HG03159 (cell line): ENCODE measurements at regions not wholly inside any gene's neighbourhood (a gene's known extent, or its start where the extent isn't known, plus 50 kb on each side); places are given as distances from the start of the nearest gene placed in this dataset.
A peak's percentile ranks its signal among the peaks of the same experiment; 100 is the strongest.

Experiments used
- ATAC-seq: cut with Tn5 transposase; IDR thresholded peaks from one replicate; pipeline ENCODE4 v1.9.1; 2021; ENCODE audit warnings: mild to moderate bottlenecking, moderate library complexity; ENCODE audit not compliant: unreplicated experiment

DNA sequence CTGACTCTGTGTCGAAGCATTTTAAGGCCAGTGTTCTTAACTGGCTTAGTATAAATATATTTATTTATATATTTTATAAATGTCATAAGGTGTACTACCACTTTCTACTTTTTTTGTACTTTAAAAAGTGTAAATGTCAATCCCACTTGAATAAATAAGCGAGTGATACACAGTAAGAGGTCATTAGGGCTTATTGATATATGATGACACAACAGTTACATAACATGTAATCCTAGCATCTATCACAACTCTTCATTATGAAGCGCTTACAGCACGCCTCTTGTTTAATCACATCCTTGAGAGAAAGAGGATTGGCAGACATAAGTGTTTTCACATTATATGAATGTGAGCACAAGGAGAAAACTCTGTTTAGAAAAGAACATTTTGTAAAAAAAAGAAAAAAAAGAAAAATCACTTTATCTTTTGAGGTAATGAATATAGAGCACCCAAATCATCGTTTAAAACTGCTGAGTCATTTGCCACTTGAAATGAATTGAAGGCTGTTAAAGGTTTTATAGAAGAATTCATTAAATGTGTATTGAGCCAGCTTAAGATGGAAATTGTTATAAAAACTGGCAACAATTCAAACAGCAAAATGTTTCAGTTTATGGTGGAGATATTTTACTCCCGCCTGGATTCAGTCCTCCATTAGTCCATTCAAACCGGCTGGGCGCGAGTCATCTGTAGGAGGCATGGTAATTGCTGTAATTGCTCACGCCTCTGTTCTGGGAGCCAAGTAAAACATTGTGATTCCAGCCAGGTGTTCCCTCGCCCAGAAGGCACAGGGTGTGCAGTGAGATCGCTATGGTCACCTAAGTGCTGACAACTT, 627.3 kb upstream of the KIRREL3 start:
- no peak for ATAC-seq

- no peak for ATAC-seq
These were observed 626.6 kb upstream of the KIRREL3 start for GRCh38 chr11:127627204-127627603.

GRCh38 chr11:127625402-127625801, 624.8 kb upstream of the KIRREL3 start:
- peak; percentile 52 for ATAC-seq

DNA sequence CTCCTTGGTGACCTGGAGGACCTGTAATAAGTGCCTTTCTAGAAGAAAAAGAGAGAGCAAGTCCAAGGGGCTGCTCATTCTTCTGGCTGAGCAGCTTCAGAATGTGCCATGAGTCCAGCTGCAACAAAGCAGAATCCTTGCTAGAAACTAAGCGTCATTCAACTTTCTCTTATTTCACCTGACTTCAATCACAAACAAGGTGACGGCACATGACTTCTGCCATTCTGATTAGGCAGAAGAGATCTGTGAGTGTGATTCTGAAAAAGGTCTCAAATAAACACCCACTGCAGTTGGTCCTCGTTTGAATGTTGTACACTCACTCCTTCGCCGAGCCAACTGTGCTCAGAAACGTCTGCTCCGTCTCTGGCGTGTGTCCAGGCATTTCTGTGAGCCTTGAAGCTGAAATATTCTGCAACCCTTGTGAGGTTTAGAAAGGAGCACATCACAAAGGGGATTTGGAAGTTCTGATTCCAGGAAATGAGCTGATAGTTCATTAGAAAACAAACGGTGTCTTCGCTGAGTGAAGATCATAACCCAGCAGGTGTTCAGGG, 623.8 kb upstream of the KIRREL3 start:
- no peak for ATAC-seq

DNA sequence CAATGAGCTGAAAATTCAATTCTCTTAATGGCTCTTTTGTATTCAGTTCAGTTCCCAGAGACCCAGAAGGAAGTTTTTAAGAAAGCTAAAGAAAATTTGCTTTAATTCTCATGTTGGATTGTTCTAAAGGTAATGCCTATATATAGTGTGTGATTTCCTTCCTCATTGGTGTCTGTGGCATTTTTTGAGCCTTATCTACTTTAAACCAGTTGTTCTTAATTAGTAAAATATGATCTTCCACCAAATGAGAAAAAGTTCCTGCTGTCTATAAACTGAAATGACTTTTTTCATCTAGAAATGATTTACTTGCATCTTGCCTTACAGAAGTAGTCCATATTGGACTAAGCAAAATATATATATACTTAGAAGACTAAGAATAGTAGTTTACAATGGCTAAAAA, 622.1 kb upstream of the KIRREL3 start:
- no peak for ATAC-seq

DNA sequence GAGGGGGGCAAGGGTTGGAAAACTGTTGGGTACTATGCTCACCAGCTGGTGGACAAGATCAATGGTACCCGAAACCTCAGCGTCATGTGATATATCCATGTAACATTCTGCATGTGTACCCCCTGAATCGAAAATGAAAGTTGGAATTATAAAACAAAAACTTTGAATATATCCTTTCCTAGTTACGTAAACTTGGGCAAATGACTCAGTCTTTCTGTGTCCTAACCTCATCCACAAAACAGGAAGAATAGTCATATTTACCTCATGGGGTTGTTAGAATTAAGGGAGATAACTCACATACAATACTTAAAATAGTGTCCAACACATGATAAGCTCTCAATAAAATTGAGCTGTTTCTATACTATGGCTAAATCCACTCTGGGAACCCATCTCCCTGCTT, 620.1 kb upstream of the KIRREL3 start:
- no peak for ATAC-seq

DNA sequence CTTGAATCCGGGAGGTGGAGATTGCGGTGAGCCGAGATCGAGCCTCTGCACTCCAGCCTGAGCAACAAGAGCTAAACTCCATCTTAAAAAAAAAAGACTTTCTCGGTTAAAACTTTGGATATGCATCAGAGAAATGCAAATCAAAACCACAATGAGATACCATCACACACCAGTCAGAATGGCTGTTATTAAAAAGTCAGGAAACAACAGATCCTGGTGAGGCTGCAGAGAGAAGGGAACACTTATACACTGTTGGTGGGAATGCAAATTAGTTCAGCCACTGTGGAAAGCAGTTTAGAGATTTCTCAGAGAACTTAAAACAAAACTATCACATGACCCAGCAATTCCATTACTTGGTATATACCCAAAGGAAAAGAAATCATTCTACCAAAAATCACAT, 619.4 kb upstream of the KIRREL3 start:
- ATAC-seq: no peak

DNA sequence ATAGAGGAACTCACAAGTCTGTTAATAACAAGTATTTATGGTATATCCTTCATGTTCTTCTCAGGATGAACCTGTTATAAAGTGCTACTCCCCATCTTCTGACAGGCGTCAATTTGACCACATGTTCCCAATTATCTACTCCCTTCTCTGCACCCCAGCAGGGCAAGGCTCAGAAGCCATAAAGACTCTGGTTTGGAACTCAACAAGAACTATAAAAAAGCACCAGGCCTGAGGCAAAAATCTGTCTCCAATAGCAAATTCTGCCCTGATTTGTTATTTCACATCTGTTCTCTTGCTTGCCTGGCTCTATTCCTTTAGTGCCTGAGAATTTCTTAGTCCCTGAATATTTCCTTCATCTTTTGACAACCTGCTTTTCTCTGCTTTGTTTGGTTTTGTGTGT, 618.2 kb upstream of the KIRREL3 start:
- ATAC-seq: no peak

- no peak for ATAC-seq
These were observed 615.6 kb upstream of the KIRREL3 start for GRCh38 chr11:127616158-127616557.

DNA sequence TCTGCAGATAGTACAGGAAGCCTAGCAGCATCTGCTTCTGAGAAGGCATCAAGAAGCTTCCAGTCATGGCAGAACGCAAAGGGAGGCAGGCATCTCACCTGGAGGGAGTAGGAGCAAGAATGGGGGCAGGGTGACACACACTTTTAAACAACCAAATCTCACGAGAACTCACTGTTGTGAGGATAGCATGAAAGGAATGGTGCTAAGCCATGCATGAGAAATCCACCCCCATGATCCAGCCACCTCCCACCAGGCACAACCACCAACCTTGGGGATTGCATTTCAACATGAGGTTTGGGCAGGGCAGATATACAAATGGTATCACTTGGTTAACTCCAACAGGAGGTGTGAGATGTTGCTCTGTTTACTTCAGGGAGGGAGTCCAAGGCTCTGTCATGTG, 612.0 kb upstream of the KIRREL3 start:
- no peak for ATAC-seq

DNA sequence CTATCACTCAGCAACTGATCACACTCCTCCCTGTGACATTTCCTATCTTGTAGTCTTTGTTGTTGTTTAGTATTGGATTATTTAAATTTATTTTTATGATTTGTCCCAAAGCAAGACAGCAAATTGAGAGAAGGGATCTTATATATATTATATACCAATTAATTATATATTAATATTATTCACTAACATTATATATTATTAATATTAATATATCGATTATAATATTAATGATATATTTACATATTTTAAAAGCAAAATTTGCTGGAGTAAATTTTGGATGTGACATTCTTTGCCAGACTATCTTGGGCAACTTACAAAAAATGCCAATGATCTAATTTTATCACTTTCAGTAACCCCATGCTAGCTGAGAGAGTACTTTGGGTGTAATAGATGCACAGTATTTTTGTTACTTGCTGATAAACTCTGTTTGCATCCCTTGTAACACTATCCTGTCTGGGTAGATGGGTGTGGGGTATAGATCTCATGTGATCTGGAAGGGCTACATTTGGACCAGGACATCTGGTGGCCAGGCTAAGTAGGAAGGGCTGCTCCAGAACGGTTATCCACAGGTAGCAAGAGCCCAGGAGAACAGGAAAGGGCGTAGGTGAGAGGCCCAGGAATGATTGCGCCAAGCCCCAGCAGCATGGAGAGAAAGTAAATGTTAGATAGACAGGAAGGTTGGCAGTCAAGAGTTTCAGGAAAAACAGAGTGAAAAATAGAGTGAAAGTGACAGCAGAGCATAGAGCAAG, 608.6 kb upstream of the KIRREL3 start:
- ATAC-seq: no peak

DNA sequence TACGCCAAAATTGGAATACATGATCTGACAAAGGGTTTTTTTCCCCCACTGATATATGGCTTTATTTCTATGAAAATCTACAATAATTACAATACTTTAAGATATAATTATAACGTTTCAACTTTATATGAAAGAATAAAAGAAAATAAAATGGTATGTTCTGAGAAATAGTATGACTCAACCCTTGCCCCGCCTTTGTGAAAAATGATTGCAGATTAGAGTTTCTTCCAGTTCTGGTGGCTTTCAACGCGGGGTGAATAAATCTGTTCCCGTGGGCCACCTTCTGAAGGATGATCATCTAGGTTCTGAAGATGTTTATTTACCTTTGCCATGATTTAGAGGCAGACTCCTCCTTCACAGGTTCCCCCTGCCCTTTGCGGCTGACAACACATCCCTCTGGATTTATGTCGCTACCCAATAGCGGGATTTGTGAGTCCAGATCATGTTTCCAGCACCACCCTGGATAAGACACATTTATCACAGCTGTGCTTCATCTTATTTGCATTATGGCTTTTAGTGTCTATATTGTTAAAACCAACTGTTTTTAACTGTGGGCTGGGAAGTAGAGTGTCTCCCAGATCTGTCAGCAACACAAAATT, 607.0 kb upstream of the KIRREL3 start:
- no peak for ATAC-seq

- no peak for ATAC-seq
These were observed 601.0 kb upstream of the KIRREL3 start for GRCh38 chr11:127601578-127601977.

DNA sequence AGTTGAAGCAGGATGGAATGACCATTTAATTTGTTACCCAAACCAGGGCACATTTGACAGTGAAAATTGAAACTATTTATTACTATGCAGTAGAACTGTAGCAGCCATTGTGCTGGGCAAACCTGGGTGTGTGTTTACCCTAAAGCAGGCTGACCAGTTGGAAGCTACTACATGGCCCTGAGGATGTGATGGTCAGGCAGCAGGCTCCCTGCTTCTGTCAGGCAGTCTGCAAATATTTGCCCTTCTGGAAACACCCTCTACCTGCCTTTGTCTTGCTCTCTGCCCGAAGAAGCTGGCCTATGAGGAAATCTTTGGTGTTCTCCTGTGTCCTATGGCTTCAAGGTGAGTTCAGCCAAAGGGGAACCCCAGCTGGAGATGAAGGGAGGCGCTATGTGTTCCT, 600.1 kb upstream of the KIRREL3 start:
- no peak for ATAC-seq

- ATAC-seq: no peak
These were observed 597.9 kb upstream of the KIRREL3 start for GRCh38 chr11:127598476-127598875.

GRCh38 chr11:127596433-127596832, 595.9 kb upstream of the KIRREL3 start:
- no peak for ATAC-seq

DNA sequence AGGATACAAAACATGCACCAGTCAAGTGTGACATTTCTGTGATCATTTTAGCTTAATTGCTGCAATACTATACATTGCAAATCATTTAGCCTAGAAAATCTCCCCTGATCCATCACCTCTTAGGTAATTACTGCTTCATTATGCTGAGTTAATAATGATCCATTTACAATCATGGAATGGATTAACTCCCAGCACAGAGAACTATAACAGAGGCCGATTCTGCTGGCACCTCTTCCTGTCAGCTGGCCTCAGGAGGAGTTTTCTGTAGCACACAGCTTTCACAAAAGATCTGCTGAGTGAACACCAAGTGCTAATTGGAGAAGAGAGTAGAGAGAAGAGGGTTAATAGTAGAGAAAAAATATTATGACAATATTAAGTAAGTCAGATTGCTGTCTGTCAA, 591.8 kb upstream of the KIRREL3 start:
- ATAC-seq: no peak

DNA sequence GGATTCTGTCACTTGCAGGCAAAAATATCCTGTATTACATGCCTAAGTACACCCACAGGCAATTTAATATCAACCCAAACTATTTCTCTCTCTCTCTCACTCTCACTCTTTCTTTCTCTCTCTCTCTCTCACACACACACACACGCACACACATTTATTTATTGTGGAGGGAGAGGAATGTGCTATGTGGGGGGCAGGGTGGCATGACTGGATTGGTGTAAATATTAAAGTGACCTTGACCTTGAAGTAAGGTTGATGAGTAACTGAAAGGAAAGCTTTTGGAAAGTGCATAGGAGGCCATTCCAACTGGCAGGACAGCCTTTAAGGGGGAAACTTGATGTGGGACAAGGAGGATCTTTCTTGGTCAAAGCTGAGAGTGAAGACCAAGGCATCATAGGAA, 589.7 kb upstream of the KIRREL3 start:
- no peak for ATAC-seq

GRCh38 chr11:127588431-127588830, 587.9 kb upstream of the KIRREL3 start:
- ATAC-seq: no peak

GRCh38 chr11:127587511-127587910, 586.9 kb upstream of the KIRREL3 start:
- no peak for ATAC-seq

DNA sequence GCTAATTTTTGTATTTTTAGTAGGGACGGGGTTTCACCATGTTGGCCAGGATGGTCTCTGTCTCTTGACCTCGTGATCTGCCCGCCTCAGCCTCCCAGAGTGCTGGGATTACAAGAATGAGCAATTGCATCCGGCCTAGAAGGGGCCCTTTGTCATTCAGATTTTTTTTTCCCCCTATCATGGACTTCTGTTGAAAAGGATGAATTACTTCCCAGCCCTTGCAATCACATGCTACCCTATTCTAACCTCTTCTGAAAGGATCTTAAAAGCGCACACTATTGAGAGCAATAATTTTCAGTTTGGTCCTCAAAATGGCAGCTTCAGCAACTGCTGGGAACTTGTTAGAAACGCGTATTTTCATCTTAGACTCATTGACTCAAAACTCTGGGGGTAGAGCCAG, 575.6 kb upstream of the KIRREL3 start:
- no peak for ATAC-seq

GRCh38 chr11:127574478-127574877, 573.9 kb upstream of the KIRREL3 start:
- no peak for ATAC-seq
